Activated CD8-positive, alpha-beta memory T cell treated with anti-CD3 and anti-CD28 coated beads, Interleukin-2, amount 50 U/mL, for 1 hour (primary cell): ENCODE measurements at regions not wholly inside any gene's neighbourhood (a gene's known extent, or its start where the extent isn't known, plus 50 kb on each side); places are given as distances from the start of the nearest gene placed in this dataset.

Experiments used
- DNase-seq: peaks from one replicate; pipeline ENCODE4 v3.0.0-alpha.2; 2020; ENCODE audit errors: extremely low read depth

DNA sequence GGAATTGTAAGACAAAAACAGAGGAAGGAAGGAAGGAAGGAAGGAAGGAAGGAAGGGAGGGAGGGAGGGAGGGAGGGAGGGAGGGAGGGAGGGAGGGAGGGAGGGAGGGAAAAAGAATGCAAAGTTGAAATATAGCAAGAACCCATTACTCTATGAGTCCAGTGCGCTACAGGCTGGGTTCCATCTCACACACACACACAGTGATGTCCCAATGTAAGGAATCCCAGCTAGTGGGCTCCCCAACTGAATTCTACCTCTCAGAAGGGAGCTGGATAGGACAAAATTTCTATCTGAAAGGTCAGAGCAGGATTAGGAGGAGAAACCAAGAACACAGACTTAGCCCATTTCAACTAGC, 173.4 kb downstream of the DAD1 start:
- DNase-seq, result no peak

DNA sequence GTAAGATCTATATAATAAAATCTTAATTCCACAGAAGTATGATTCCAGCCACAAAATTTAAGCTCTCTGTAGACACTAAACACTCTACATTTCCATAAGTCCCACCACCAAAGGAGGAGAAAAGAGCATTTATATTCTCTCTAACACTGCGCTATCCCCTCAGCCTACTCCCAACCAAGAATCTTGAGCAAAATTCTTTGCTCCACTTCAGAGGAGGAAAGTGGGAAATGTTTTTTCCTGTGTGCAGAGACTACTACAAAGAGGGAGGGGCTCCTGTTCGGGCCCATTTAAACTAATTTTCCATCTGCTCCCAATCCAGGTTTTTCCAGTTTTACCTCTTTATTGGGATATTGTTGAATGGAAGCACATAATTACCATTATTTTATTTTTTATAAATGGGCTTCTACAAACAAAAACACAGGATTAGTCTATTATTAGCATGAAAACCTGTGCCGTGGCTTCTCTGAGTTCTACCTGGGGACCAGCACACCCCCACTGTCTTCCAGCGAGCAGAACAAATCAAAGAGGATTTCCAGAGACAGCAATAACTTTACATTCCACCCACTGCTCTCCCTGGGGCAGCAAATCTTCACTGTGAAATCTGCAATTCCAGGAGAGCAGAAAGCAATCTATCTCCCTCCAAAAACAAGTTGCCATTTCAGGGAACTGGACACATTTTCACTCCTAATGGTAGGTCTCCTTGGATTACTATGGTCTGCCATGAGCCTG, 174.0 kb downstream of the DAD1 start:
- no peak for DNase-seq

DNA sequence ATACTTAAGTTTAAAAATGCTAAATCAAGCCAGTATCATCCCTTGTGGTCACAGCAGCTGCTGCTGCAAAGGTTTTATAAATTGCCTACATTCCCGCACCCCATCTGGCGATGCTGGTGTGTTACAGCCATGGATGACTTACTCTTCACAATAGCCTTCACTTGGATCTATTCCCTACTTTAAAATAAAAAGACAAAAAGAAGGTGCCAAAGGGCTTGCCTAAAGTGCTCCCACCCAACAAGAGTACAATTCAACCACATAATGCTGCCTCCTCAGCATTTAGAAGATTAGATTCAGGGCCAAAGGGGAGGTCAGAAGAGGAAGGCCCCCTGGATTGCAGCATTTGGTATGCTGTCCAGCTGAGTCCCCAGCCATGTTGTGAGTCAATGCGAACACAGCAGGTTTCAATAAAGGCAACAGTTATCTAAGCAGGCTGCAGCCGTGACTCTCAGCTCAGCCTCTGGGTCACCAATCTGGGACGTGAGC, 176.1 kb downstream of the DAD1 start:
- no peak for DNase-seq

DNA sequence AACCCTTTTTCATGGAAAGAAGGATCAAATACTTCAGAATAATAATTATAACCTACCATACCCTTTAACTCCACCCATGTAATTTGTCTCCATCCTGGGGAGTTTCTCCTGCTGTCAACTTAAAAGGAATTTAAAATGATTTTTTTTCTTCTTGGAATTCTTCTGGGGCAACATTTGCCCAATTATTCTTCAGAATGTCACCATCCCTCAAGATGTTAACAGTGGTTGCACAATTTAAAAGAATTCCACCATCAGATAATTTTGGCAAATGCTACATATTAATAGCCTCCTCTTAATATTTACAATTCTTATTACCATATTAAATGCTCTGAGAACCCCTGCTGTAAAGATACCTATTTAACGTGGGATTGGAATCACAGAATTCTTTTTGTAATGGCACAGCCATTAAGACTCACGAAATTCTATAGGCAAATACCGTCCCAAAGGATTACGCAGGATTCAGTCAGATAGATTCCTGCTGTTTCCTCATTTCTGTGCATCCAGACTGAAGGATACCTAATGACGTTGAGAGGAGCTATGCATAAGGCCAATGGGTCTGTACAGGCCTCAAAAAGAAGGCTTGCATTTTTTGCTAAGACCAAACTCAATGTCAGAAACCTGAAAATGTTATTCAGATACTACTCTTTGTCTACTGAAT, 177.5 kb downstream of the DAD1 start:
- DNase-seq, result no peak

DNA sequence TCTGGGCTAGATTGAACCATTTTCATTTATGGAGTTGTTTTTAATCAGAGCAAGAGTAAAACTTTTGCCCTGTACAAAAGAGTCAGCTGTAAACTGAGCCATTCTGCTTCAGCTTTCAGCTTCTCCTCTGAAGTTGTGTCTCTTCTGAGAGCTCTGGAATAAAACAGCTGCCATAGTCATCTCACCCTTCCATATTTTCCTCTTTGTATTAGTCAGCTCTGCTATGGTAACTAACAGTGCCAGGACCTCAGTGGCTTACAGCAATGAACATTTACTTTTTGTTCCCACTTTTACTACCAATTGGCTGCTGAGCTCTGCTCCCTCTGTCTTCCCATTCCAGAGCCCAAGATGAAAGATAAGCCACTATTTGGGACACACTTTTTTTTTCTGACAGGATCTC, 178.5 kb downstream of the DAD1 start:
- DNase-seq, result no peak

DNA sequence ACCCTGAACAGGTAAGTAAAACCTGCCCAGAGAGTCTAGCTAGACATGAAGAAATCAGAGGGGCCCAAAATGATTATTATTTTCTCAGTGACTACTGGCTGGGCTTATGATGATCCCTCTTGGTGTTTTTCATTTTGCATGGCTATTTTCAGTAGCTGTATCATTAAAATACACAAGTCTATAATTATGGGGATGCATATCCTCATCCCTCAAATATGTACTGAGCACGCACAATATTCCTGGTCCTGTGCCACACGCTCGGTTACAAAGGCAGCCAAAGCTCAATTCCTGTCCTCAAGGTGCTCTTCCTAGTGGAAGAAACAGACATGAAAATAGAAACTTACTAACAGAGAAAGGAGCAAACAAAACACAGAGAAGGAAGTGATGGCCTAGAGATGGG, 180.0 kb downstream of the DAD1 start:
- DNase-seq, result no peak

DNA sequence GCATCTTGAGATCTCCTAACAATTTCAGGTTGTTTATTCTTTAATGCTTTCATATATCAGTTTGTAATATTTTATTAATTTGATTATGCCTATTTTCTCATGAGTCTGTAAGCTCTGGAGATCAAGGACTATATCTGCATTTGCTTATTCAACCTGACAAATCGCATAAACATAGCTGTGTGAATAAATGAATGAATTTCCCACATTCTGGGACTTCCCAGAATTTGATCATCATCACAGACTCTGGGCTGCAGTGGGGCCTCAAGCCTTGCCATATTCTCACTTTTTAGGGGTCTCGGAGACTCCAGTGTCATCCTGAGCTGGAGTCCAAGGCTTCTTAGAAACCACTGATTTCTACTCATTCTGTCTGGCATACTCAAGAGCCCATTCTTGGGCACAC, 180.5 kb downstream of the DAD1 start:
- DNase-seq, result no peak

DNA sequence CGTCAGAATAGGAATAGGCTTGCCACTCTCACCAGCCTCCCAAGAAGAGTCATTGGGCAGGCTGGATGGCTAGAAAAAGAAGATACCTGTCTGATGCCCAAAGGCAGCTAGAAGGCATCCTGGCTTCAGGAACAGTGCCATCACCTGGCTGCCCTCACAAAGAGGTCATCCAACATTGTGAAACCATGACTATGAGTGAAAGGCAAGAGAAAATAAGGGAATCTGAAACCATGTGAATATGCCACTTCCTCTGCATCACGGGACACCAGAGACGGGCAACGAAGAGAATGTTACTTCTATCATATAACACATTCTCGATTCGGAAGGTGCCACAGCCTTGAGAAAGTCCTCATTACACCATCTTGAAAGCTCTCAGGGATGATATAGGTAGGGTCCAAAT, 182.0 kb downstream of the DAD1 start:
- no peak for DNase-seq

DNA sequence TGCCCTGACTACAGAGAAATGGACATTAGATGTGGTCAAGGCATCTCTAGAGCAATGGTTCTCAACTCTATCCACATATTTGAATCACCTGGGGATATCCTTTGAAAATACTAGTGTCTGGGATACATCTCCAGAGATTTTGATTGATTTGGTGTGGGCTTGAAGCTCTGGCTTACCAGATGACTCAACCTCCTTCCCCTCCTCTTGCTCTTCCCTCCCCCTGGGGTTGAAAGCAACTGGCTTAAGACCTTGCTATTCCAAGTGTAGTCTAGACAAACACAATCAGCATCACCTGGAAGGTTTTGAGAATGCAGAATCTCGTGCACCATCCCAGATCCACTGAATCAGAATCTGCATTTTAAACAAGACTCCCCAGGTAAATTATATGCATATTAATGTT, 183.8 kb downstream of the DAD1 start:
- DNase-seq, result no peak

DNA sequence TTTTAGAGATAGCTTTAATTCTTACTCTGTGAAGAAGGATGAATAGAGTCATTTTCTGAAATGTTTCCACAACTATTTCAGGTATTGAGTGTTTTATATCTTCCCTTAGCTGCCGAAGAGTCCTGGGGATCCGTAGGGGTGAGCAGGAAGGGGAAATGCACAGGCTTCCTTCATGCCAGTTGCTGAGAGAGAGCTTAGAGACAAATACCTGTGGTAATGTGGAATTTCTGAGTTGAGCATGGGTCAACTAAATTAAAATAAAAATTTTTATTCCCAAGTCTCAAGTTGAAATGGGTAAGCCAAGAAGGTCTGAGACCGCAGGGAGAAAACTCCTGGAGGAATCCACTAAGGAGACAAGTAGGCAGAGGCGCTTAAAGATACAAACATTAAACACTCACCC, 185.7 kb downstream of the DAD1 start:
- DNase-seq, result no peak

DNA sequence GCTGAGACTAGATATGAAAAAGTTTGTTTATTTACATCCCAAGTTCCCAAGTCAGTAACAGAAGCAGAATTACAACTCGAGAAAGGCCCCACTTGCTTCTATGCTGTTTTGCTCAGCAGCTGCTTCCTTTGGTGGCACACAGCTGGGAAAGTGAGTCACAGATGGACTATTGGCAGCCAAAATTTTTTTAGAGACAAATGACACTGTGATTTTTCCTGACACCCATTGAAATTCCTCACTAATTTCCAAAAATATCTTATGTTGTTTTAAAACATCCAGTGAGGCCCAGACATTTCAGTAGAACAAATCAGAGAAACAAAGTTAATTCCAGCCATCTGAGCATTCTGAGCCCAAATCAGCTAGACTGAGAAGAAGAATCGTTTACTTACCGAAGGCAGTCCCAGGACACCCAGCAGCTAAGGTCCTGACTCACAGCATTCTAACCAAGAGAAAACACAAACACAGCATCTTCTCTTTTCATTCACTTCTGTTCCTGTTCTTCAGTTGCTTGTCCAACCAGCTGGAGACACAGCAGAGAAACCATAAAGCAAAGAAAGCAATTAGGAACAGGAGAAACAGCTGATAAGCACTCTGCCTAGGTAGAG, 188.3 kb downstream of the DAD1 start:
- DNase-seq, result no peak

DNA sequence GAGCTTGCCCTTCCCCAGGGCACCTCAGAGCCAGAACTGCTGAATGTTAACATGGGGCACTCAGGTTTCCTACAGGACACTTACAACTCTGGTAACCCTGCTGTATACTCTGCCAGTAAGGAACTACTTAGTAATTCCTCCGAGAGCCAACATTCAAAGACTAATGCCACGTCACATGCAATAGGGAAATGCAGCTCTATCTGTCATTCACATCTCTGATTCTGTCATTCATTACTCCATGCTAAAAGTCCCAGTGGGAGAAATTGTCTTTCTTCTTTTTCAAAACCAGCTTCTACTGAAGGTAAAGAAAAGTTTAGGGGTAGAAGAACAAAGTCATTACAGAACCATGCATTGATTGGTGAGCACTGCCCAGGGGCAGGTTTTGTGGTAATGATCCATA, 189.2 kb downstream of the DAD1 start:
- DNase-seq, result no peak

DNA sequence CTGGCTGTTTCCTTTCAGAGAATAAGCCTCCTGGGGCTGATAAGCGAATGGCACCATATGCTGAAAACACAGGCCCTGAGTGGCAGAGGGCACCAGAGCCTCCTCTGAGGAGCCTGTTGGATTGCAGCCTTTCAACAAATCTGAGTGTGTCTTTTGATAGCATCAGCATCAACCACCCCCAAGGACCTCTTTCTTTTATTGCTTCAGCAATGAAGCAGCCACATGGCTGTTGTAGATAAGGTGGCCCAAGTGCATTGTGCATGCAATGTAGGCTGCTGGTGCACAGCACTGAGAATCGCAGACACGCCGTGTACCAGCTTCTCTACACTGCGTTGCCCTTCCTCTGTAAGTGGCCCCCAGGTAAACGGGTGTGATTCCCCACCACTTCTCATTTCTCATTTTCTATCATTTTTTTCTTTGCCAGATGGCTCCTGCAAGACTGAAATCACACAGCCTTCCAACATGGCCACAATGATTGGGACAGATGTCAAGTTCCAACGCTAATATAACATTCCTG, 191.7 kb downstream of the DAD1 start:
- no peak for DNase-seq

DNA sequence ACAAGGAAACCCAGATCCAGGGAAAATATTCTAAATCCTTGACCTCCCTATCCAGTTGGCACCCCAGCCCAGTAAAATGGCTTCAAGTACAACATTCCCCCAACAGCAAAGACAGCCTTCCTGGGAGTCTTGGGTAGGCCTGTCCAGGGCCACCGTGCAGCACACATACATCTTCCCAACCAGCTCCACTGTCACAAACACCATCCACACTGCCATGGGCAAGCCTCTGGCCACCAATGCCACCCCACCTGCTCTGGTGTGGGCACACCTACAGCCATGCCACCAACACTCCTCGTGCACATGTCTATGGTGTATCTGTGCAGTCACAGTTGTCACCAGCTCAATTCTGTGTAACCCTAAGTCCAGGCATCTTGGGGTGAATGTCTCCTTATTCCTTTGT, 193.2 kb downstream of the DAD1 start:
- DNase-seq, result no peak

DNA sequence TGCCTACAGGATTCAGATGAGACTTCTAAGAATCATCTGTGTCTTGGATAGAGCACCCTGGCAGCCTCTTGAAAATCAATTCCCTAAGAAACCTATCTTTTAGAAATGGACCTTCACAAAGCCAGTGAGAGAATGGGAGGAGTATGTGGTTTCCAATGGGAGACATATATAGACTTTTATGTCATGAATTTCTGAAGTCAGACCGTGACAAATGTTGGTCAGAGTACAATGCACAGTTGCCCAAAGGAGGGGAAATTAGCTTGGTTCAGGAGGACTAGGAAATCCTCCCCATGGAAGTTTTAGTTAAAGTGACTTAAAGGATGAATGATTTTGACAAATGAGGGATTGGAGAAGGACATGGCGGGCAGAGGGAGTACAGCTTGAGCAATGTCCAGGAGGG, 194.4 kb downstream of the DAD1 start:
- DNase-seq, result no peak

DNA sequence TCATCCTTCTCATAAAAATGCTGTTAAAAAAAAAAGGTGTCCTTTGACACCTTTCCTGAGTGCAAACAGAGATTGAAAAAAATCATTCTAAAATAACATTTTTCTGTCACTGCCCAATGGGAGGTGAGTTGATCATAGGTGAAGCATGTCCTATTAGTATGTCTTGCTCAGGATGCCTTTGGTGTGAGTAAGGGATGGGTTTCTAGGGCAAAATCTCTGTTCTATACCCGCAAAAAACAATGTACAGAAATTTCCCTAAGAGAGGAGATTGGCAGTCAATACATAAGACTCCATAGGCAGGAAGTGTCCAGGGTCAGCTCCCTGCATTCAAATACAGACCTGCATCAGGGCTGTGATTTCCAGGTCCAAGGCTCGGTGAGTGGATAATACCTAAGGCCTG, 195.2 kb downstream of the DAD1 start:
- no peak for DNase-seq

DNA sequence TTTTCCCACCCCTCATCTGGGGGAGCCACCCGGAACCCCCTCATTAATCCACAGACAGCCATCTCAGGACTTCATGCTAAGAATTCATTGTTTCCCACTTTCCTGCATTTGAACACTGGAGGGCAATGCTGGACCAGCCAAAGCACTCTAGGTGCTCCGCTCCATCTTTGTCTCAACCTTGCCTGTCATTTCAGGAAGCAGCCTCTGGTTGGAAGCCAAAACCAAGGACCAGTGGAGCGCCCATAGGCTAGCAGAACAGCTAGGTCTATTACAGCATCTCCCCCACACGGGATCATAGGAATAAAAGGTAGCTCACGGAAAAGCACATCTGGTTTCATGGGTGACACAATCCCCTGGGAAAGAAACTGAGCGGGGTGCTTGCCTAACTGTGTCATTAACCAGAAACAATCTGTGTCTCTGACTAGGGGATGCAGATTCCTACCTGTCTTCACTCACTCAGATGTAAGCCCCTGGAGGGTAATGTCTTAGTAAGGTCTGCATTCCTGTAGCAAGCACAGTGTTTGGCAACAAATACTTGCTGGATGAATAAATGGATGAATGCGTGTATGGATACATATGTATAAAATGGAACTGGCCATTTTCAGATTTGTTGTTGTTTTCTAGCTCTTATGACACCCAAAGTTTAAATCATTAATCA, 197.0 kb downstream of the DAD1 start:
- no peak for DNase-seq

DNA sequence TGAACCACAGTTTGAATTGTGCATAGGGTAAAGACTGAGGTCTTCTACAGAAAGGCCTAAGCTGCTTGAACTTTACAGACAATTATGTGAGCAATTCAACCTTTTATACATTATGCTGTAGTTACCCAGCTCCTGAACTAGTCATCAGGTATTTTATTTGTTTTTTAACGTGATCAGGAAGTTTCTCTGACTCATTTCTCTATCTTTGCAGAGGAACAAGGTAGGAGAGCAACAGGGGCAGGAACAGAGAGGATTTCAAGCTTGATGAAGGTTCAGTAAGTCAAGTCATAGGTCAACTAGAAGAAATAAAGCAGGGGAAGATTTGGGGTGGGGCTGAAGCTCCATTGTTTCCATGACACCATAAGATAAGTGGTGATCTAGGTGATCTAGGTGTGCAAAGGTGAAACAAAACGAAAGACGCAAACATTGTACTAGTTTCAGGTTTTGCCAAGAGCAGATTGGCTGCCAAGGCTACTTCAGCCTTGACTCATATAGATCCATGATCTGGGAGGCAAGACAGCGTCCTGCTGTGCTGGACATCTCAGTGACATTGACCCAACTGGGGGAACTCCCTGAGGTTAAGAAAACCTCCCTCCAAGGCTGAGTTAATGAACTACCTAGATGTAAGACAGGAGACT, 198.1 kb downstream of the DAD1 start:
- DNase-seq, result no peak

DNA sequence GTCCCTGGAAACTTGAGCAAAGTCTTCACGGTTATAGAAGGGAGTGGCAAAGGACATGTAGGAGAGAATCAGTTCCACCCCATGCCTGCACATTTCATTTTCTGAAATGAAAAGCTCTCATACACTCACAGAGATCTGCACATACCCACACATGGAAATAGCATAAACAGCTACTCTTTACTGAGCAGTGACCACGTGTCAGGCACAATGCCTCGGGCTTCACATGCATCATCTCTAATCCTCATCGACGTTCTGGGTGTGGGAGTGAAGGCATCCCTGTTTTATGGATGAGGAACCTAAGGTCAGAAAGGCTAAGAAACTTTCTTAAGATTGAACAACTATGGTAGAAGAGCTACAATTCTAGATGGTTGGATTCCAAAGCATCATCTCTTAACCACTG, 198.8 kb downstream of the DAD1 start:
- DNase-seq, result no peak

DNA sequence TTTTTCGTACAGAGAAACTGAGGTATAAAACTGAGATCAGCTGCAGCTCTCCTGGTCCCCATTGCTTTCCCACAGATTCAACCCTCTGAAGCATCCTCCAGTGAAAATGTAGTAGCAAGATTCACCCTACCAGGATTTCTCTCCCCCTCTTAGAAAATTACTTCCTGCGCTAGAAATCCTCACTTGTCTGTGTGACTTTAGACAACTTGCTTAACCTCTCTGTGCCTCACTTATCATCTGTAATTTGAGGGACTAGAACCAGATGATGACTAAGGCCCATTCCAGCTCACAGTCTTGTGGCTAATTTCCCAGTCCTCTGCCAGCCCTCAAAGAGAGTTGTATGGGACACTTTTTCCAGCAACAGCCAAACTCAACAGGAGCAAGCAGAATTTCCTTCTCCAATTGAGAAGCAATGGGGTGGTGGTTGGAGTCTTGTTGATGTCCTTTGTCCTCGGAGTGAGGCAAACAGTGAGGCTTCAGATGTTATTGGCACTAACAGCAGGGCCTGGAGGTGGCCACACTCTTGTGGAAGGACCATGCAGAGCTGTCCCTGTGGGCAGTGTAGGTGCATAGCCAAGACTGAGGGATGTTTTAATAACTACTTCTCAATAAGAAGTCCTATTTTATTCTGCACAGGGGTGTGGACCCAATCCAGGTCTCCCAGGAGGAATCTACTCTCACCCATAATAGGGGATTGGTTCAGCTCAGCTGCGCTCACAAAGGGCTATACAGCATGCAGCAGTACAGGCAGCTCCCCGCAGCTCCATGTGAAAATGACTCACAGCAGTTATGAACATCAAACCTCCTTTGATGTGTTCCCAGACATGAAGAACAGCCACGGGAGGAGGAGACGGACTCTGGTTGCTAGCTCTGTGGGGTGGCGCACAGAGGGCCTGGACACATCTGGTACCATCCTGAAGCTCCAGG, 200.1 kb downstream of the DAD1 start:
- DNase-seq, result no peak

DNA sequence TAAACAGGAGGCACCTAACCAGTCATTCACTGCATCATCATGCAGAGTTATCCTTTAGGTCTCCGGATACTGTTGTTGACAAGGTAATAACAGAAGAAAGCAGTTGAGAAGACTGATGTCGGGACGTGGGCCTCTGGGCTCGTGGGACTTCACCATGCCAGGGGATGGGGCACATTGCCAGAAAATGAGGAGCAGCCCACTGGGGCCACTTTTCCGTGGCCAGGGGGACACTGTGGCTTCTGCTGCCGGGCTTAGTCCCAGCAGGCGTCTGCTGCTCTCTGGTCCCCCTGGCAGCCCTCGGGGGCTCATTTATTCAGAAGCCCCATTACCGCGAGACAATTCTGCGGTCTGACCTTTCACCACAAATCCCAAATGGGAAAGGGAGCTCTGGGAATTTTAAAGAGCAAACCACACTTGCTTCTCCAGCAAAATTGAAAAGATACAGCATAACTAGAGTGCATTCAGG, 201.2 kb downstream of the DAD1 start:
- no peak for DNase-seq
